ENCODE measurements at regions not wholly inside any gene's neighbourhood (a gene's known extent, or its start where the extent isn't known, plus 50 kb on each side); places are given as distances from the start of the nearest gene placed in this dataset.

- Mint-ChIP-seq H3K36me3 (ENCODE audit: low read depth) (no peaks in the 10 kb centered on the region), H3K27me3 (no peaks in the 10 kb centered on the region), H3K27ac (no peak overlapping the region), H3K4me1 (no peaks in the 10 kb centered on the region), H3K4me3 (no peak overlapping the region), H3K9me3 (peaks cover 5% of the 10 kb centered on the region)
- intact Hi-C loops (cut with micrococcal nuclease): no loop called here
- ATAC-seq (ENCODE audit: low read depth): no peak
- ChIA-PET POLR2A (no interaction called here), CTCF (no interaction called here)
- TF ChIP-seq CTCF (IDR thresholded peaks at IDR 0.05): no peak
- no peak for DNase-seq
Measured at GRCh38 chr6:113476937-113477839, 380.0 kb upstream of the MARCKS start.

GRCh38 chr6:113480616-113481015 is 376.5 kb upstream of the MARCKS start:
- Mint-ChIP-seq H3K4me1 (no peaks in the 10 kb centered on the region), H3K4me3 (no peak overlapping the region), H3K27ac (no peak overlapping the region), H3K36me3 (ENCODE audit: low read depth) (no peaks in the 10 kb centered on the region), H3K9me3 (no peaks in the 10 kb centered on the region), H3K27me3 (no peaks in the 10 kb centered on the region)
- CTCF ChIA-PET: no interaction called here
- DNase-seq: no peak
- intact Hi-C loops (cut with micrococcal nuclease): no loop called here
- POLR2A ChIA-PET: no interaction called here
- TF ChIP-seq CTCF (IDR thresholded peaks at IDR 0.05): no peak
- no peak for ATAC-seq (ENCODE audit: low read depth)

- TF ChIP-seq CTCF (IDR thresholded peaks at IDR 0.05): no peak
- Mint-ChIP-seq H3K27me3 (no peaks in the 10 kb centered on the region), H3K9me3 (no peaks in the 10 kb centered on the region), H3K4me3 (no peak overlapping the region), H3K4me1 (no peaks in the 10 kb centered on the region), H3K36me3 (ENCODE audit: low read depth) (no peaks in the 10 kb centered on the region), H3K27ac (no peak overlapping the region)
- no peak for ATAC-seq (ENCODE audit: low read depth)
- POLR2A ChIA-PET: no interaction called here
- CTCF ChIA-PET: no interaction called here
- no peak for DNase-seq
- intact Hi-C loops (cut with micrococcal nuclease): no loop called here
Measured at GRCh38 chr6:113481458-113481857, 375.7 kb upstream of the MARCKS start.

- no peak overlapping the region for H3K4me3 Mint-ChIP-seq
- ChIA-PET CTCF (no interaction called here), POLR2A (no interaction called here)
- no peaks in the 10 kb centered on the region for H3K9me3 Mint-ChIP-seq
- ATAC-seq (ENCODE audit: low read depth) (no peak), DNase-seq (no peak)
- no peak for TF ChIP-seq CTCF (IDR thresholded peaks at IDR 0.05)
- H3K36me3 Mint-ChIP-seq (ENCODE audit: low read depth): no peaks in the 10 kb centered on the region
- intact Hi-C loops (cut with micrococcal nuclease): no loop called here
- H3K27ac Mint-ChIP-seq: no peak overlapping the region
- H3K4me1 Mint-ChIP-seq: no peaks in the 10 kb centered on the region
- no peaks in the 10 kb centered on the region for H3K27me3 Mint-ChIP-seq
Measured at GRCh38 chr6:113481910-113482309, 375.2 kb upstream of the MARCKS start.

- H3K9me3 Mint-ChIP-seq: no peaks in the 10 kb centered on the region
- intact Hi-C loops (cut with micrococcal nuclease): no loop called here
- ChIA-PET CTCF (no interaction called here), POLR2A (no interaction called here)
- ATAC-seq (ENCODE audit: low read depth) (no peak), DNase-seq (no peak)
- H3K36me3 Mint-ChIP-seq (ENCODE audit: low read depth): no peaks in the 10 kb centered on the region
- no peak overlapping the region for H3K4me3 Mint-ChIP-seq
- H3K27ac Mint-ChIP-seq: no peak overlapping the region
- H3K4me1 Mint-ChIP-seq: no peaks in the 10 kb centered on the region
- TF ChIP-seq CTCF (IDR thresholded peaks at IDR 0.05): no peak
- H3K27me3 Mint-ChIP-seq: no peaks in the 10 kb centered on the region
Measured at GRCh38 chr6:113482771-113483170, 374.4 kb upstream of the MARCKS start.
